ENCODE measurements at regions not wholly inside any gene's neighbourhood (a gene's known extent, or its start where the extent isn't known, plus 50 kb on each side); places are given as distances from the start of the nearest gene placed in this dataset.

GRCh38 chr18:34551824-34552223, 158.3 kb upstream of the DTNA start:
- TF ChIP-seq, protein P1, sequence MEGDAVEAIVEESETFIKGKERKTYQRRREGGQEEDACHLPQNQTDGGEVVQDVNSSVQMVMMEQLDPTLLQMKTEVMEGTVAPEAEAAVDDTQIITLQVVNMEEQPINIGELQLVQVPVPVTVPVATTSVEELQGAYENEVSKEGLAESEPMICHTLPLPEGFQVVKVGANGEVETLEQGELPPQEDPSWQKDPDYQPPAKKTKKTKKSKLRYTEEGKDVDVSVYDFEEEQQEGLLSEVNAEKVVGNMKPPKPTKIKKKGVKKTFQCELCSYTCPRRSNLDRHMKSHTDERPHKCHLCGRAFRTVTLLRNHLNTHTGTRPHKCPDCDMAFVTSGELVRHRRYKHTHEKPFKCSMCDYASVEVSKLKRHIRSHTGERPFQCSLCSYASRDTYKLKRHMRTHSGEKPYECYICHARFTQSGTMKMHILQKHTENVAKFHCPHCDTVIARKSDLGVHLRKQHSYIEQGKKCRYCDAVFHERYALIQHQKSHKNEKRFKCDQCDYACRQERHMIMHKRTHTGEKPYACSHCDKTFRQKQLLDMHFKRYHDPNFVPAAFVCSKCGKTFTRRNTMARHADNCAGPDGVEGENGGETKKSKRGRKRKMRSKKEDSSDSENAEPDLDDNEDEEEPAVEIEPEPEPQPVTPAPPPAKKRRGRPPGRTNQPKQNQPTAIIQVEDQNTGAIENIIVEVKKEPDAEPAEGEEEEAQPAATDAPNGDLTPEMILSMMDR (conservative IDR thresholded peaks at IDR 0.05; ENCODE audit: low read length) = no peak
- TF ChIP-seq EZH2phosphoT487 (IDR thresholded peaks at IDR 0.05; ENCODE audit: borderline replicate concordance, low read depth, low read length) = no peak
